ENCODE measurements at regions not wholly inside any gene's neighbourhood (a gene's known extent, or its start where the extent isn't known, plus 50 kb on each side); places are given as distances from the start of the nearest gene placed in this dataset.

GRCh38 chr16:35302859-35303258 lies 1843.4 kb downstream of the TP53TG3F start:
- Mint-ChIP-seq H3K27me3 (ENCODE audit: low read depth) (no peaks in the 10 kb centered on the region), H3K27ac (ENCODE audit: unreplicated experiment) (no peak overlapping the region), H3K9me3 (ENCODE audit: low read depth) (peaks cover 64% of the 10 kb centered on the region), H3K36me3 (ENCODE audit: low read depth) (no peaks in the 10 kb centered on the region), H3K4me1 (ENCODE audit: low read depth) (no peaks in the 10 kb centered on the region), H3K4me3 (ENCODE audit: unreplicated experiment) (no peak overlapping the region)
- TF ChIP-seq CTCF (IDR thresholded peaks at IDR 0.05): no peak
- DNase-seq (ENCODE audit: low spot score): no peak

GRCh38 chr16:35305476-35305875 lies 1846.1 kb downstream of the TP53TG3F start:
- peaks cover 50% of the 10 kb centered on the region for H3K9me3 Mint-ChIP-seq (ENCODE audit: low read depth)
- DNase-seq (ENCODE audit: low spot score): no peak

GRCh38 chr16:35306915-35307314 lies 1847.5 kb downstream of the TP53TG3F start:
- H3K4me1 Mint-ChIP-seq (ENCODE audit: low read depth): no peaks in the 10 kb centered on the region
- no peaks in the 10 kb centered on the region for H3K36me3 Mint-ChIP-seq (ENCODE audit: low read depth)
- no peak overlapping the region for H3K27ac Mint-ChIP-seq (ENCODE audit: unreplicated experiment)
- H3K4me3 Mint-ChIP-seq (ENCODE audit: unreplicated experiment): no peak overlapping the region
- DNase-seq (ENCODE audit: low spot score): no peak
- TF ChIP-seq CTCF (IDR thresholded peaks at IDR 0.05): no peak
- H3K9me3 Mint-ChIP-seq (ENCODE audit: low read depth): peaks cover 48% of the 10 kb centered on the region
- H3K27me3 Mint-ChIP-seq (ENCODE audit: low read depth): no peaks in the 10 kb centered on the region

More at GRCh38 chr16:35305476-35305875, 1846.1 kb downstream of the TP53TG3F start:
- Mint-ChIP-seq H3K4me1 (ENCODE audit: low read depth) (no peaks in the 10 kb centered on the region), H3K36me3 (ENCODE audit: low read depth) (no peaks in the 10 kb centered on the region), H3K27me3 (ENCODE audit: low read depth) (no peaks in the 10 kb centered on the region), H3K27ac (ENCODE audit: unreplicated experiment) (no peak overlapping the region), H3K4me3 (ENCODE audit: unreplicated experiment) (no peak overlapping the region)
- no peak for TF ChIP-seq CTCF (IDR thresholded peaks at IDR 0.05)

GRCh38 chr16:35308674-35309073 lies 1849.3 kb downstream of the TP53TG3F start:
- Mint-ChIP-seq H3K4me1 (ENCODE audit: low read depth) (no peaks in the 10 kb centered on the region), H3K4me3 (ENCODE audit: unreplicated experiment) (no peak overlapping the region), H3K27ac (ENCODE audit: unreplicated experiment) (no peak overlapping the region), H3K36me3 (ENCODE audit: low read depth) (no peaks in the 10 kb centered on the region), H3K9me3 (ENCODE audit: low read depth) (peaks cover 51% of the 10 kb centered on the region), H3K27me3 (ENCODE audit: low read depth) (no peaks in the 10 kb centered on the region)
- no peak for TF ChIP-seq CTCF (IDR thresholded peaks at IDR 0.05)
- no peak for DNase-seq (ENCODE audit: low spot score)

GRCh38 chr16:35310999-35311398 lies 1851.6 kb downstream of the TP53TG3F start:
- Mint-ChIP-seq H3K36me3 (ENCODE audit: low read depth) (no peaks in the 10 kb centered on the region), H3K4me3 (ENCODE audit: unreplicated experiment) (no peak overlapping the region), H3K4me1 (ENCODE audit: low read depth) (no peaks in the 10 kb centered on the region), H3K9me3 (ENCODE audit: low read depth) (peaks cover 58% of the 10 kb centered on the region), H3K27ac (ENCODE audit: unreplicated experiment) (no peak overlapping the region), H3K27me3 (ENCODE audit: low read depth) (no peaks in the 10 kb centered on the region)
- TF ChIP-seq CTCF (IDR thresholded peaks at IDR 0.05): no peak
- DNase-seq (ENCODE audit: low spot score): no peak

All from chondrocyte (in vitro differentiated cells).